CMK (cell line): ENCODE measurements at regions not wholly inside any gene's neighbourhood (a gene's known extent, or its start where the extent isn't known, plus 50 kb on each side); places are given as distances from the start of the nearest gene placed in this dataset.
A peak's percentile ranks its signal among the peaks of the same experiment; 100 is the strongest.

Source experiments
- DNase-seq: peaks from one replicate; pipeline ENCODE4 v3.0.0-alpha.2; 2010; ENCODE audit warnings: low read depth

DNA sequence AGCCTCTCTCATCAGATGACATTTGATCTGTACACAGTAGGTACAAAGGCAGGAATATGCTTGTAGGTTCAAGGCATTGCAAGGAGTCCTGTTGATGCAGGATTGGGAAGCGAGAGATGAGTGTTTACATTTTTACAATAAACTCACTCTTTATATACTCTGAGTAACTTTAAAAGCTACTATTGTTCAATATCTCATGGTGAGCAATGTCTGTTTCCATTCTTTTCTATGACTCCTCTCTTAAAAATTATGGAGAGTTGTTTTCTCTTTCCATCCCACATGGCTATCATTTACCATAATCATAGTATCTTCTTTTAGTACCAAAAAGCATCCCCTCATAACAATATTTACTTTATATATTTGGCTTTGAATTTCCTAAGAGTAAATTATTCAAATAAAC lies 314.0 kb upstream of the CDIN1 start:
- no peak for DNase-seq

DNA sequence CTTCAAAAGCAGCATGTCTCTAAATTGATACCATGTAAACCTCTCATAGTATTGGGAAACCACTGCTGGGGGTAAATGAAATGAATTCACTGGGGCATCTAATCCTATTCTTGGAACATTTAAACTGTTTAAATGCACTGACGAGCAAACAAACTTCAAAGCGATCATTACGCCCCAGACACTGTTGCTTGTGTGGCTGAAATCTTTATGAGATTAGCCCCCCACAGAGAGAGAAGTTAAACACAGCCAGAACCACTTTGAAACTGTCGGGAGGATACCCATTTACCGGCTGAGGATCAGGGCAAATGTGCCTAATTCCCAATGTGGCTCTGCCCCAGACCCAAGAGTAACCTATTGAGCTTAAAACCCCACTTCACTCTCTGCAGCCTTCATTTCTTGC lies 308.4 kb upstream of the CDIN1 start:
- DNase-seq: no peak

DNA sequence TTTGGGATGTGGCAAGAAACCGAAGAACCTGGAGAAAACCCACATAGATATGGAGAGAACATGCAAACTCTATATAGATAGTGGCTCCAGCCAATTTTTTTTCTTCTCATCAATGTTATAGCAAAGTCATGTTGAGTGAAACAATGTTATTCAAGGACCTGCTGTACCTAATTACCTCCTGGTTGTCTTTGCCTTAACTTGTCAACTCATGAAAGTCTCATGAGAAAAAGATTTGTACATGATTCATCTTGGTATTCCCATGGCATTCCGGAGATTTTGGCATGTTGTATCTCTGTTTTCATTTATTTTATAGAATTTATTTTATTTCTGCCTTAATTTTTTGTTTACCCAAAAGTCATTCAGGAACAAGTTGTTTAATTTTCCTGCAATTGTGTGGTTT lies 303.8 kb upstream of the CDIN1 start:
- DNase-seq: no peak

DNA sequence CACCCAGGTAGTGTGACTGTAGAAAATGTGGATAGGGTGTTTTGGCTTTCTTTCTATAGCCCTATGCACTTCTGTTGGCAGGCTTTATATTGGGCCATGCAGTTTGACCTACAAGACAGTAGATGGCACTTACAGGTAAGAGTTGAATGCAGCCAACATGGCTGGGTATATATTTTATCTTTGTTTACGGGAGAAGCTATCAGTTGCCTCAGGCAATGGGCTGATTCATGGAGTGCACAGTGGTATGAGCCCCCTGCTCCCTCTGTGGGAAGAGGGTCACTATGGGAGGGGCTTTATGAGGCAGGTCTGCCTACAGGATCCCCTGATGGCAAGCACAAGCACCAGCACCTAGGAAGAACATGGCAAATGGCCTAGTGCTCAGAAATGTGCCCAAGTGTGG lies 301.2 kb upstream of the CDIN1 start:
- DNase-seq: no peak

DNA sequence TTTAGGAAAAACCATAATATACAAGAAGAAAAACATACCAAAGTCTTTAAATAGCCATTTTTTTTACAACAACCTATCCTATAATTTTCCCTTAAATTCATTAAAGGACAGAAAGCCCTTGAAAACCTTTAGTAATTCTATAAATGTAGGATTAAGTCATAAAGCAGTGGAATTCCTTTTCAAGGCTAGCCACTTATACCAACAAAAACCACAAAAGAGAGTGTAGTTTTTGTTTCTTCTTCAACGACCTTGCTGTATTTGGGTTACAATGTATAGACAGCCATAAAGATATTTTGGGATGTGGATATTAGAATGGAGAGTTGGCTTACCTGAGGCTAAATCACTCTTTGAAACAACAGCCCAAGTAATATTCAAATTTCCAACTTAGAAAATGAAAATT lies 296.6 kb upstream of the CDIN1 start:
- no peak for DNase-seq

DNA sequence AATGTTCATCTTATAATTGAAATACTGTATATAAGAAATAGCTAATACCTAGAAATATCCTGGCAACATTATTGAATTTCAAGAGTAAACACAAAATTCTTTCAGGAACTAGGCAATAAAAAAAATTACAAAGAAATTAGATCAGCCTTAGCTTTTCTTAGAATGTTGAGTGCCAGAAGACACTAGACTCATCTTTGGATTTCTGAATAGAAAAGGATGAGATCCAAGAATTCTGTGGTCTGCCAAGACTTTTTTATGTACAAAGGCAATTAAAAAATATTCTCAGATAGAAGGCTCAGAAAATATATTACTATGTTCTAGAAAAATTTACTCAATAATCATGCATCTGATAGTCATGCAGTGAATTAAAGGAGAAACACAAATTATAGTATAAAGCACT lies 294.5 kb upstream of the CDIN1 start:
- no peak for DNase-seq

DNA sequence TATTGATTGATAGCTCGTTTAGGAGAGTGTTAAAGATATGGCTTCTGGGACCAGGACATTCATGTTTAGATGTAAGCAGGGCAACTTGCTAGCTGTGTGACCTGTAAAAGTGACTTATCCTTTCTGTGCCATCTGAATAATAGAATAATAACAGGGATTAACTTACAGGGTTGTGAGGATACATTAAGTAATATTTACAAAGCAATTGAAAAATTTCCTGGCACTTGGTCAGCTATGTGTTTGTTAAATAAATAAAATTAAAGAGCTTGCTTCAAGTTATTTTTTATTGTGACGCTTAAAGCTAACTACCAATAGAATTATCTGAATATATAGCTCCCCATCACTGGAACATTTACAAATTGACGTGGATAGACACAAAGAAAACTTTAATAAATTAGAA lies 287.9 kb upstream of the CDIN1 start:
- no peak for DNase-seq

DNA sequence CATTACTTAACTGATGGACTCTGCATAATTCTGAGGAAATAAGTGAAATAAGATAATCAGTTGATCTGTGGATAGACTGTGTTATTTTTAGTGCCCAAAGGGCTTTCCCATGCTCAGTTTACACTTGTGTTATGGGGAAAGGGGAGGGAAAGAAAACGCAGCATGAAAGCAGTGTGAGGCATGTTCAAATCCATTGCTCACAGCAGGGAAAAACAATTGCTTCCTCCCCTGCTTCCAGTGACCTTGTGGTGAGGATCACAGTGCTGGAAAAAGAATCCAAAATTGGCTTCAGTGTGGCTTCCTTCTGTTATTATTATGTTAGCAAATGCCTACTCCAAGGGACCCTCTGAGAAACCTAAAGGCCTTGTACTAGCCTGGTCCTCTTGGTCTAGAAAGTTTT lies 285.1 kb upstream of the CDIN1 start:
- no peak for DNase-seq

DNA sequence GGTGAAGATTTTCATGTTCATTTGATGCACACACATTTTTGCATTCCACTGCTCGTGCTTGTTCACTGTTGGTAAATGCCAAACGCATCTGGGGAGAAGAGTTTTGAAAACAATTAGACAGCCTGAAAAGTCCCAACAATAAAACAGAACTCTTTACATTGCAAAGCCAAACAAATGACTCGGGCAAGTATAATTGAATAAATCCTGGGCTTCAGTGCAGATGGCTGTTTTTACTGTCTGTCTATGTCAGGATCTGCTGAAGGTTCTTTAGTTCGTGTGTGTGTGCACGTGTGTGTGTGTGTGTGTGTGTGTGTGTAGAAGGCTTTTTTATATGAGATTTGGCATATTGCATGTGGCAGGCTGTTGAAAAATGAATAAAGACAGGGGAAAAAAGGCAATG lies 277.5 kb upstream of the CDIN1 start:
- no peak for DNase-seq

DNA sequence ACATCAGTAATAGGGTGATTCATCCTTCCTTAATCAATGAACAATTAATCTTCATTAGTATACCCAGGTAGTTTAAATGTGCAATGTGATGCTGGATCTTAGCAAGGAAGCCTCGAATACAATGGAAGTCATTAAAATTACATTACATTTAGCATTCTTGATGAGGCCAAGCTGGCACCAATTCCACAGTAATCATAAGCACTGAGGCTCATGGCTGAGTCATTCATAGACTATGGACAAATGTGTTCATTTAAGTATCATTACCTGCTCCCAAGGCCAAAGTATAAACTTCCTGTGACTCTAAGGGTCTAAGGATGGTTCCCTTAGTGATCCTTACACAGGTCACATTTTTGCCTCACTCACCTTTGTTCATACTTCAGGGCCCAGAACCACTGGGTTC lies 266.4 kb upstream of the CDIN1 start:
- DNase-seq: no peak

DNA sequence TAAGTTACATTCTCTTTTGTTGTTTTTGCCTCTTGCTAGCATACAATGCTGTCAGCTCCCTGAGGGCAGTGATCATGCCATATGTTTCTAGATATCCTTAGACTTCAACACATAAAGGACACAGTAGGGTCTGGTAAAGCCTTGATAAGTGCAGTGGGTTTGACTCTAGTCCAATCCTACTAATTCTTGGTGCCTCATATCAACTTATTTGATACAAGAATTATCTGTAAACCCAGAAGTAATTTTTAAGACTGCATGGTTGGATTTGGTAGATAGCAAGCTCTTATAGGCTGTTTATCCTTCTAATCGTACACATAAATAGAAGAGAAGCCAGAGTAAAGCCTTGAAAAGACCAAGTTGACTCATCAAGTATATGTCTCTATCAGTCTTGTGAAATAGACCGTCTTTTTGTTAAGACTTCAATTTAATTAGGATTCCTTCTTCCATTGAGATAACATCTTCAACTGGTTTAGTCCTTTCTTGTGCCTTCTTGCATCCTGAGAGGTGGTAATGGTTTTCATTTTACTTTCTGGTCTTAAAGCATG lies 265.6 kb upstream of the CDIN1 start:
- no peak for DNase-seq

DNA sequence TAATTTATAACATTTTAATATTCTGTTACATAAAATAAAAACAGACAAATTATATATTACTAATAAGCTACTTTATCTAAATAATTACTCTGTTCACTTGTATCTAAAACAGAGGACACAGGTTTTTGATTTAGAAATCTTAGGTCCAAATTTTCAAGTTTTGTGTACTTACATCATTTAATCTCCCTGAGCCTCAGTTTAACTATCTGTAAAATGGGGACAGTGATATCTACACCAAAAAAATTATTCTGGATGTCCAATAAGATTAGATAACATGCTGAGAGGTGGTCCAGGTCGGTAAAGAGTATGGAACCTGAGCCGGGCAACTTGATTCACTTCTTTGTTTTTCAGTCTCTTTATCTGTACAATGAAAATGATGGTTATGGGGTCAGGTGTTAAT lies 263.8 kb upstream of the CDIN1 start:
- no peak for DNase-seq

DNA sequence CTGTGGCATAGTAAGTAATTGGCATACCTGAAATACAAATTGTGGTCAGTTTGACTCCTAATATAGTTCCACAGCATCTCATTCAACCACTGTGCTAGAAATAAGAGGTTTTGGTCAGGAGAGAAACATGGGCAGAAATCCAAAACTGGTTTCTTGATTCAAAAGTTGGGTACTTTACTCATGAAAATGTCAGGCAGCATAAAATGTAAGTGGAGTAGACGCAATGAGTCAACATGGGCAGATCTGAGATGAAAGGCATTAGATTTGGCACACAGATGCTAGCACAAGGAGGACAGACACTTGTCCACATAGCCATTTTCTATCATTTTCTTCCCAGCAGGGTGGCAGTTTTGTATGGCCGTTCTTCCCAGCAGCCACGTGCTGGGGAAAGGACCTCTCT lies 255.8 kb upstream of the CDIN1 start:
- DNase-seq: no peak

DNA sequence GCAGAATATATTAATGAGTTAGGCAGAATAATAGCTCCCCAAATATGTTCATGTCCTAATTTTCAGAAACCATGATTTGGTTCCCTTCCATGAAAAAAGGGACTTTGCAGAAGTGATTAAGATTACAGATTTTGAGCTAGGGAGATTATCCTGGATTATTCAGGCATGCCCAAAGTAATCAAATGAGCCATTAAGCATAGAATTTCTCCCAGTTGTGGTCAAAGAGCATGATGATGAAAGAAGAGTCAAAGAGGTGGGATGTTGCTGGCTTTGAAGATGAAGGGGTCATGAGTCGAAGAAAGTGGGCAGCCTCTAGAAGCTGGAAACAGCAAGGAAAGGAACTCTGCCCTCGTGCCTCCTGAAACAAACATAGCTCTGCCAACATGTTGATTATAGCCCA lies 254.2 kb upstream of the CDIN1 start:
- no peak for DNase-seq

DNA sequence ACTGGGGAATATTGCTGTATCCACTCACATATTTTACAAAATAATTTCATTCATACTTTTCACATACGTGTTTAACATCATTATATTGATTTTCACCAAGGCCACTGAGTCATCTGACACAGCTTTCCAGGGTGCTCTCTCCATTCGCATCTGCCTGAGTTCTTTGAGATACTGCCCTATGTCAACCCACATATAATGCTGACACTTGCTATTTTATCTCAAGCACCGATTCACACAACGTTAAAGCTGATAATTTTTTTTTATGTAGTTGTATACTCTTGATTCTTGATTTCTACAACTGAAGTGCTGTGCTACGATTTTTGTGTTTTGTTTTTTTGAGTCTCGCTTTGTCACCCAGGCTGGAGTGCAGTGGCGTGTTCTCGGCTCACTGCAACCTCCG lies 249.8 kb upstream of the CDIN1 start:
- DNase-seq: no peak

DNA sequence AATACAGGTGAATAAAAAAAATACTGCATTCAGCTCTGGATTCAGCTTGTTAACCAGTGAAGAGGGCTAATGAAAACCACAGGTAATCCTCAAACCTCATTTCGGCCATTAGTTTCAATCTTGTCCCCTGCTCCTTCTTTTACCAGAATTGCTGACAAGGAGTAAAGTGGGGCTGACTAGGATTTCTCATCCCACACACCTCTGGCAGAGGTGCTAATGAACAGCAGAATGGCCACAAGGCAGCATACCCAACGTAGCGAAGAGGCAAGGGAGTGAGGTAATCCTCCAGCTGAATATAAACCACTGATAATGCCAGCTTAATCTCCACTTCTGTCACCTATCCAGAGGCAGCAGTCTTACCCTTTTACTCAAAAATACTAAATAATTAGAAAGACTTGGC lies 248.8 kb upstream of the CDIN1 start:
- no peak for DNase-seq

DNA sequence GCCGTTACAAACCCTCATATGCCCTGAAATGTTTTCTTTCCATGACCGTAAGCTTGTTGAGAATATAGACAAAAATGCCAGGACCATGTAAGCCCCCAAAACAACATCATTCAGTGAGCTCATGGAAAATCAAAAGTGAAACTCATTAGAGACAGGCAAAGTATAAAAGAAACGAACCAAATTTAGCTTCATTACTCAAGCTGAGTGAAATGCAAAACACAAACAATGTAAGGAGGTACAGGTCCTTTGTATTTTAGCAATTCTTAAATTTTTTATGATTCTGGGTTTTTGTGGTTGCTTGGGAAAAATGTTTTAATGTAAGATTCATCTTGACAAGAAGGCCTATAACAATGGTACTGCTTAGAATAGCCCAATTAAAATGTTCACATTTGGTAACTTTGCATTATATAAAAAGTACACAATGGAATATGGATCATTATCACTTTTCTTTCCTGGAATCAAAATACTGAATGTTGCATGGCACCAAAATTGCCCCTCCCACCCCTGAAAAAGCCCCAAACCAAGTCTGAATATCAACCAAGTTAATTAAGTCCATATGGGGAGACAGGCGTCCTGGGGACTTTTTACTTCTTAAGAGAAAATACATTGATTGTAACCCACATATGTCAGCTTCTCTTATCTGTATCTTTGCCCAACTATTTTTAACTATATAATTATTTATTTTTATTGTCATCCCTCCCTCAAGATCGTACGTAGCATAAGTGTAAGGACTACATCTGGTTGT lies 247.7 kb upstream of the CDIN1 start:
- DNase-seq: no peak

DNA sequence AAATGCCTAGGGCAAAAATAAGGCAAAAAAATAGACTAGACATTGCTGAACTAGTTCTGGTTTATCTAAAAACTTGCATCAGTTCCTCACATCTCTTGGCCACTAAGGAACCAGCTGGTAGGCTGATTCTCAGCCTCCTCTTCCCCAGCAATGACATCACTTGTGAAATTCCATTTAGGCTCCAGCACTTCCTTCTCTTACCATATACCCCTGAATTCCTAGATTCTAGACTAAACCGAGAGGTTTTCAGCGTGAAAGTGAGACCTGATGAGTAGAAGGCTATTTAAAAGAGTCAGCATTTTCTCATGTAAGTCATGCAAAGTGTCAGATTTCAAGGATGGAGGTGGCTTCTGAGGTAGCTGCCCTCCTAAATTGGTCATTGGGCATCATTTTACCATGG lies 247.1 kb upstream of the CDIN1 start:
- no peak for DNase-seq

DNA sequence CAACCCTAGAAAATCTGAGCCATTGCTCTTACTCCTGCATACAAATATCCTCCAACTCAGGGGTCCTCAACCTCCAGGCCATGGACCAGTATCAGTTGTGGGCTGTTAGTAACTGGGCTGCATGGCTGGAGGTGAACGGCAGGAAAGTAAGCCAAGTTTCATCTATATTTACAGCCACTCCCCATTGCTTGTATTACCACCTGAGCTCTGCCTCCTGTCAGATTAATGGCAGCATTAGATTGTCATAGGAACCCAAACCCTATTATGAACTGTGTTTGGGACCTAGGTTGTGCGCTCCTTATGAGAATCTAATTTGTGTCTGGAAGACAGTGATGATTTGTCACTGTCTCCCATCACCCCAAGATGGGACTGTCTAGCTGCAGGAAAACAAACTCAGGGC lies 246.5 kb upstream of the CDIN1 start:
- no peak for DNase-seq

DNA sequence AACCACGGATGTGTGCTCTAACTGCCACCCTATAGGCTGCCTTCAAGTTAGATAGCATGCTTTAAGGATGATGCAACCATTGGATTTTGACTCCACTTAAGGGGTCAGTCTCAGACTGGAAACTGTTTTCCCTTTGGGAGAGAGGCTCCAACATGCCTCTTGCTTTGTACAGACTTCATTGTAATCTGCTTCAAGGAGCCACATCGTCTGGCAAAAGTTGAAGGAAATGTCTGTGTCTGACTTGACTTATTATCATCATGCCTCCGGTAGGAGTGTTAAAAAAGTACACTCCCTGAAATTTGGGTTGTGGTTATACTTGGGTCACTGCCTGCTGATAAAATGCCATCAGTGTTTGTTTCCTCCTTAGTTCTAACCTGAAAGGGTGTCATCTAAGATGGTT lies 245.4 kb upstream of the CDIN1 start:
- DNase-seq: peak; percentile 9

DNA sequence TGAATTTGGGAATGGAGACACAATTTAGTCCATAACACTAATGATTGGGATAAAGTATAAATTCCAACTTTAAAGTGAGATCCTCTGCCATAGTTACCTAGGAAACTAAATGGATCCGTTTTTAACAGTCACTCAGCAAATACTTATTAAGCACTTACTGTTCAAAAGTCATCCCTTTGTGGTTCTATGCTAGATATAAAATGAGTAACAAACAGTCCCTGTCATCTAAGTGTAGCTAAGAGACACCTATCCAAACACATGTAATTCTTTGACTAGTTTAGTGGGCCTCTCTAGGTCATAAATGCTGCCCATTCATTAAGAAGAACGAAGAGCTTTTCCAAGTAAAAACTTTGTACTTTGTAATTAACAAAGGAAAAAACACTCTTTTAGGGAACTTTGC lies 244.2 kb upstream of the CDIN1 start:
- no peak for DNase-seq

DNA sequence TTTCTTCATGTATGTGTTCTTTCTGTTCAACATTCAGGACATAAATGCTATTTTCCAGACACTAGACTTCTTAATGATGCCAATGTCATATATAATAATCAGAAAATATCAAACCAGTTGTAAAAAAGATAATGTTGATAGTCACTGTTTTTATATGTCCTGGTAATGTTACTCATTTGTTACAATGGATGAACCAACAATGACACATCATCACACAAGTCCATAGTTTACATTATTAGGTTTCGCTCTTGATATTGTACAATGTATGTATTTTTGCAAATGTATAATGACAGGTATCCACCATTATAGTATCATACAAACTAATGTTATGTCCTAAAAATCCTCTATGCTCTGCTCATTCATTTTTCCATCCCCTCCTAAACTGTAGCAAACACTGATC lies 243.8 kb upstream of the CDIN1 start:
- DNase-seq: no peak

DNA sequence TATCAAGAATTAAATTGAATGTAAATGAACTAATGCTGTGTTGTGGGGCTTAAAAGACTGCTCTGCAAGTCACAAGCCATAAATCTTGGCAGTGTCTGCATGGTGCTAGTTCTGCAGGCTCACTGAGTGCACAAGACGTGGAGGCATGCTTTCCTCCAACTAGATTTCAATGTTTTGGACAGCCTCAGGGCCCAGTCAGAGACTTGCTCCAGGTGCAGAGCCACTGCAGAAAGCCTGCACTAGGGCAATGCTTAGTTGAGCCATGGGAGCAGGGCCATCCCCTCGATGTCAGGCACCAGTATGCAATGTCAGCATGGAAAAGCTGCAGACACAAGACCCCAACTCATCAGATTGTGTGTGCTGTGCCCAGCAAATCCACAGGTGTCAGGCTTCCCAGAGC lies 234.5 kb upstream of the CDIN1 start:
- DNase-seq: no peak

DNA sequence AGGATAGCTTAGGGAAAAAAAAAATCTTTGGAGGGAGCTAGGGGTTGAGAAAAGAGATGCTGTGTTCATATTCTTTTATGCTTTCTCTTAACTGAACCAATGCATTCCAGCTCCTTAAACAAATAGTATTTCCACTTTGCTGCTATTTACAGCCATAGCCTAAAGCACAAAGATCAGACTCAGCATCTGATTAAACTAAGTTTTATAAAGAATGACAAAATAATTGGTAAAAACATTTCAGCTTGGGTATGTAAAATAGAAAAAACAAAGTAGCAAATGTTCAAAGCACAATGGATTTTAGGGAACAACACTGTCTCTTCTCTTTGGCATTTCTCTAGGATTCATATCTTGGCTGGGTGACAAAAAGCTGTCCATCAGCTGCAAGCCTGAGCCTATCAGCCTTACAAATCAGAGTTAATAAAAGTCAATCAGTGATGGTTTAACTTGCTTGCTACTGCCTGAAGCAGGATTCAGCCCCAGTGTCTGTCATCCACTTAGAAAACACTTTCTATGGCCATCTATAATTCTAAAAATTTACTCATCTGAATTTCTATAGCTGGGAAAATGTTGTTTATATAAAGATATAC lies 232.1 kb upstream of the CDIN1 start:
- no peak for DNase-seq
